GM23338 (cell line): ENCODE measurements at regions not wholly inside any gene's neighbourhood (a gene's known extent, or its start where the extent isn't known, plus 50 kb on each side); places are given as distances from the start of the nearest gene placed in this dataset.
"Not testable (repeated sequence)": the region's sequence is repeated elsewhere in the genome, so short reads cannot be mapped to it uniquely, and the experiment has no call there.

Experiments used
- ATAC-seq: fragments of 200-7000 bp; cut with Tn5 transposase; 3 replicates; pipeline ENCODE4 v1.9.1; 2020
- DNase-seq: peaks from one replicate; pipeline ENCODE4 v3.0.0-alpha.2; 2015; ENCODE audit warnings: low spot score
- H2AFZ ChIP-seq: fragments of 200-600 bp; sonication (generic); 2 replicates; pipeline ENCODE4 v1.8.0; 2016; ENCODE audit warnings: antibody characterized with exemption, mild to moderate bottlenecking, moderate library complexity
- H3F3A ChIP-seq: fragments of 200-600 bp; sonication (generic); replicated peaks from 2 replicates; pipeline ENCODE4 v1.8.0; 2017; ENCODE audit warnings: antibody characterized with exemption, mixed run types, low read depth
- H3K27ac ChIP-seq: fragments of 200-600 bp; sonication (generic); 2 replicates; pipeline ENCODE4 v1.6.1; 2016; ENCODE audit warnings: low read depth
- H3K27me3 ChIP-seq: fragments of 200-600 bp; sonication (generic); 2 replicates; pipeline ENCODE4 v1.8.0; 2016; ENCODE audit warnings: mild to moderate bottlenecking, mixed run types, moderate library complexity; ENCODE audit not compliant: insufficient read depth
- H3K36me3 ChIP-seq: fragments of 200-600 bp; sonication (generic); 2 replicates; pipeline ENCODE4 v1.8.0; 2016; ENCODE audit warnings: mild to moderate bottlenecking; ENCODE audit not compliant: insufficient read depth
- H3K4me1 ChIP-seq: fragments of 200-600 bp; sonication (generic); 2 replicates; pipeline ENCODE4 v1.8.0; 2016; ENCODE audit warnings: mild to moderate bottlenecking, moderate library complexity; ENCODE audit not compliant: insufficient read depth
- H3K4me2 ChIP-seq: fragments of 200-600 bp; sonication (generic); 2 replicates; pipeline ENCODE4 v1.7.1; 2017; ENCODE audit warnings: mixed run types
- H3K4me3 ChIP-seq: fragments of 200-600 bp; sonication (generic); 2 replicates; pipeline ENCODE4 v1.6.1; 2016; ENCODE audit warnings: mixed run types
- H3K79me2 ChIP-seq: fragments of 200-600 bp; sonication (generic); replicated peaks from 2 replicates; pipeline ENCODE4 v1.8.0; 2017; ENCODE audit warnings: mild to moderate bottlenecking; ENCODE audit not compliant: insufficient read depth
- H3K9me2 ChIP-seq: fragments of 200-600 bp; sonication (generic); 2 replicates; pipeline ENCODE4 v1.8.0; 2017; ENCODE audit not compliant: insufficient read depth
- H4K20me1 ChIP-seq: fragments of 200-600 bp; sonication (generic); replicated peaks from 2 replicates; pipeline ENCODE4 v1.8.0; 2017; ENCODE audit warnings: mild to moderate bottlenecking; ENCODE audit not compliant: insufficient read depth
- H3K27ac Mint-ChIP-seq: 2 replicates; pipeline ENCODE4 v1.8.0; 2020; ENCODE audit warnings: inconsistent platforms, mild to moderate bottlenecking, moderate library complexity, mixed read lengths
- H3K27me3 Mint-ChIP-seq: 3 replicates; pipeline ENCODE4 v1.8.0; 2022; ENCODE audit warnings: low read depth, mild to moderate bottlenecking, moderate library complexity, mixed read lengths, inconsistent platforms; ENCODE audit not compliant: insufficient read depth, poor library complexity
- H3K36me3 Mint-ChIP-seq: 3 replicates; pipeline ENCODE4 v1.8.0; 2021; ENCODE audit warnings: low read depth, mild to moderate bottlenecking, inconsistent platforms, moderate library complexity, mixed read lengths
- H3K4me1 Mint-ChIP-seq: 3 replicates; pipeline ENCODE4 v1.8.0; 2020; ENCODE audit warnings: mild to moderate bottlenecking, inconsistent platforms, mixed read lengths
- H3K4me3 Mint-ChIP-seq: 3 replicates; pipeline ENCODE4 v1.8.0; 2021; ENCODE audit warnings: moderate library complexity, mild to moderate bottlenecking, inconsistent platforms, mixed read lengths
- H3K9me3 Mint-ChIP-seq: 3 replicates; pipeline ENCODE4 v1.8.0; 2020; ENCODE audit warnings: moderate library complexity, mild to moderate bottlenecking, inconsistent platforms, mixed read lengths
- CREB1 ChIP-seq: fragments of 250-450 bp; sonication (Bioruptor Pico); IDR thresholded peaks from 2 replicates; pipeline ENCODE4 v1.5.0; 2020; ENCODE audit warnings: low read depth, mild to moderate bottlenecking, moderate library complexity
- CTCF ChIP-seq, 2 experiments: fragments of 200-600 bp in 1 of 2; sonication (generic) in 1 of 2; conservative IDR thresholded peaks; 2 replicates each; pipeline versions ENCODE4 v1.5.1 to v1.6.1; 2016 to 2017; ENCODE audit warnings: antibody characterized with exemption in 2 of 2, low read depth in 2 of 2, mild to moderate bottlenecking in 2 of 2, moderate library complexity in 1 of 2
- NANOG ChIP-seq: IDR thresholded peaks from 2 replicates; pipeline ENCODE4 v1.6.1; 2016; ENCODE audit warnings: antibody characterized with exemption, borderline replicate concordance
- REST ChIP-seq: IDR thresholded peaks from one replicate; pipeline ENCODE4 v1.6.1; 2018; ENCODE audit warnings: antibody characterized with exemption; ENCODE audit not compliant: unreplicated experiment
- STAT1 ChIP-seq: IDR thresholded peaks from one replicate; pipeline ENCODE4 v1.6.1; 2016; ENCODE audit warnings: antibody characterized with exemption; ENCODE audit not compliant: unreplicated experiment
- ZNF331 ChIP-seq: fragments of 250-450 bp; sonication (Bioruptor Pico); IDR thresholded peaks from 2 replicates; pipeline ENCODE4 v1.5.0; 2020; ENCODE audit warnings: low read depth, mild to moderate bottlenecking, moderate library complexity

- TF ChIP-seq REST, result no peak
- TF ChIP-seq ZNF331 (CRISPR knock-in tag), result no peak
- TF ChIP-seq CTCF (conservative IDR thresholded peaks at IDR 0.05; ENCODE audit: low read depth in 2 of 2), result no peak
- no peak for TF ChIP-seq STAT1
Observed at GRCh38 chr5:124173386-124173785, 573.1 kb downstream of the ZNF608 start (continued).

GRCh38 chr5:124172389-124173003 lies 573.9 kb downstream of the ZNF608 start:
- DNase-seq, result no peak
- Histone ChIP-seq H3K4me2 (no peak overlapping the region), H3K9me2 (no peaks in the 10 kb centered on the region), H3F3A (no peaks in the 10 kb centered on the region), H3K36me3 (no peaks in the 10 kb centered on the region), H3K27me3 (no peaks in the 10 kb centered on the region), H3K79me2 (no peaks in the 10 kb centered on the region), H3K4me1 (peaks cover 2% of the 10 kb centered on the region; the same call in 1 of the 2 replicates), H2AFZ (no peak overlapping the region), H3K4me3 (no peak overlapping the region), H3K27ac (no peak overlapping the region), H4K20me1 (no peaks in the 10 kb centered on the region)
- Mint-ChIP-seq H3K36me3 (peaks cover 40% of the 10 kb centered on the region), H3K4me1 (no peaks in the 10 kb centered on the region), H3K27me3 (peaks cover 4% of the 10 kb centered on the region), H3K9me3 (peaks cover 41% of the 10 kb centered on the region), H3K27ac (no peak overlapping the region), H3K4me3 (no peak overlapping the region)
- TF ChIP-seq CTCF (conservative IDR thresholded peaks at IDR 0.05; ENCODE audit: low read depth in 2 of 2) (no peak), CREB1 (no peak), NANOG (no peak), STAT1 (no peak)
- no peak for ATAC-seq

GRCh38 chr5:124168093-124168492 lies 578.3 kb downstream of the ZNF608 start:
- ATAC-seq, H3K27me3 ChIP-seq, H3K4me1 Mint-ChIP-seq, H3K79me2 ChIP-seq, H3K4me3 Mint-ChIP-seq, H2AFZ ChIP-seq, H3K9me2 ChIP-seq, H4K20me1 ChIP-seq, H3K27ac ChIP-seq, H3K4me3 ChIP-seq, DNase-seq, H3K36me3 ChIP-seq, H3K27me3 Mint-ChIP-seq, H3K4me1 ChIP-seq, H3K27ac Mint-ChIP-seq, H3F3A ChIP-seq, H3K4me2 ChIP-seq: not testable (repeated sequence)
- H3K36me3 Mint-ChIP-seq, result peaks cover 23% of the 10 kb centered on the region
- peaks cover 26% of the 10 kb centered on the region for H3K9me3 Mint-ChIP-seq
